GM19455 (cell line): ENCODE measurements at regions not wholly inside any gene's neighbourhood (a gene's known extent, or its start where the extent isn't known, plus 50 kb on each side); places are given as distances from the start of the nearest gene placed in this dataset.
A peak's percentile ranks its signal among the peaks of the same experiment; 100 is the strongest.

Experiments used
- ATAC-seq: cut with Tn5 transposase; IDR thresholded peaks from one replicate; pipeline ENCODE4 v1.9.1; 2021; ENCODE audit not compliant: unreplicated experiment

- ATAC-seq: no peak
Observed at GRCh38 chrX:107560041-107560440, 68.3 kb upstream of the PRPS1 start.

DNA sequence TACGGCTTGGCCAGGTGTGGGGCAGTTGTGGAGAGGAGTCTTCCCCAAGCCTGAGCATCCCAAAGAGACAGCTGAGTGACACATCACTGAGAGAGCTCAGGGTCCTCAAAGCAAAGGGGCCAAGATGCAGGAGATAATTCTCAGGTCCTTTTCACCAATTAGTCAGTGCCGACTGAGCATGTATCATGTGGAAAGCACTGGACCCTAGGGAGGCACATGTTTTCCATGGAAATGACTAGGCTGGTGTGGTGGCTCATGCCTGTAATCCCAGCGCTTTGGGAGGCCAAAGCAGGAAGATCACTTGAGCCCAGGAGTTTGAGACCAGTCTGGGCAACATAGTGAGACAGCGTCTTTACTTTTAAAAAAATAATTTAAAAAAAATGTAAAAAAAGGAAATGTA, 67.3 kb upstream of the PRPS1 start:
- no peak for ATAC-seq

DNA sequence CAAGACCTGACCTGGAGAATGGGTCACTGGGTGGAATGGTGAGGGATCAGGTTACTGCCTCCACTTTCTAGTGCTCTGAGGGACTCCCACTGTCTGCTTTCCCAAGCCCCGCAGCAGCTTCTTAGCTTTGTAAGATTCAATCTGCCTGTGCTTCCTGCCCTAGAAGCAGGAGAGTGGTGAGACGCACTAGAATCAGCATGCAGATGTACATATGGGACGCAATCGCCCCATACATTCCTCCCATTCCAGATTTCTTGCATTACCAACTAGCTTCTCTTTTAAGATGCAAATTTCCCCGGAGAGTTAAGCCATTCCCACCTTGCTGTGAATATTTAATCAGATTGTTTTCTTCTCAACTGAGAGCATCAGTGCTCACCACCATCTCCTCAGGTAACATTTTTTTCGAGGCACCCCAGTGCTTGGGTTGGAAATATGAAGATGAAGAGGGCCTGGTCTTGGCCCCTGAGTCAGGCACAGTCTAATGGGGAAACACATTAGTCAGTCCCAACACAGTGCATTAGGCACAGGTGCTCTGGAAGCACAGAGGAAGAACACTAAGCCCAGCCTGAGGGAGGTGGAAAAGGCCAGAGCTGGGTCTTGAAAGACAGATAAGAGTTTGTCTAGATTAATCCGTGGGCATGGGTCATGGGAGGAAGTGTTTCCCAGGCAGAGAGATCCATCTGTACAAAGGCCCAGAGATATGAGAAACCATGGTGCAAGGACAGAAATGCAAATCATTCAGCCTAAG, 66.7 kb upstream of the PRPS1 start:
- ATAC-seq: no peak

DNA sequence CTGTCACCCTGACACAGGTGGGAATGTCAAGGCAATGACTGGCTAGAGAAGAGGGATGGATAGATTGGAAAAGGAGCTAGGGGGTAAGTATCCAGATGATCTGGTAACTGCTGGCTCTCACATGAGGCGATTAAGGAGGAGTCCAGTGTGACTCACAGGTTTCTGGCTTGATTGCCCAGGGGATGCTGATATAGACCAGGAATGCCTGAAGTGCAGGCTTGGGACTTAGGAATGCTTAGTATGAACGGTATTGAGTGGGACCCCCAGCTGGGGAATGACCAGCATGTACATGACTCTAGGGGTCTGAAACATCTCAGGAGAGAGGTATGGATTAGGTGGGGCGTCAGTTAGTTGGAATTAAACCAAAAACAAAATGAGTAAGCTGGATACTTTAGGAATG, 65.8 kb upstream of the PRPS1 start:
- ATAC-seq: no peak

- no peak for ATAC-seq
Observed at GRCh38 chrX:107563824-107564223, 64.5 kb upstream of the PRPS1 start.

GRCh38 chrX:107565015-107565414, 63.3 kb upstream of the PRPS1 start:
- no peak for ATAC-seq

DNA sequence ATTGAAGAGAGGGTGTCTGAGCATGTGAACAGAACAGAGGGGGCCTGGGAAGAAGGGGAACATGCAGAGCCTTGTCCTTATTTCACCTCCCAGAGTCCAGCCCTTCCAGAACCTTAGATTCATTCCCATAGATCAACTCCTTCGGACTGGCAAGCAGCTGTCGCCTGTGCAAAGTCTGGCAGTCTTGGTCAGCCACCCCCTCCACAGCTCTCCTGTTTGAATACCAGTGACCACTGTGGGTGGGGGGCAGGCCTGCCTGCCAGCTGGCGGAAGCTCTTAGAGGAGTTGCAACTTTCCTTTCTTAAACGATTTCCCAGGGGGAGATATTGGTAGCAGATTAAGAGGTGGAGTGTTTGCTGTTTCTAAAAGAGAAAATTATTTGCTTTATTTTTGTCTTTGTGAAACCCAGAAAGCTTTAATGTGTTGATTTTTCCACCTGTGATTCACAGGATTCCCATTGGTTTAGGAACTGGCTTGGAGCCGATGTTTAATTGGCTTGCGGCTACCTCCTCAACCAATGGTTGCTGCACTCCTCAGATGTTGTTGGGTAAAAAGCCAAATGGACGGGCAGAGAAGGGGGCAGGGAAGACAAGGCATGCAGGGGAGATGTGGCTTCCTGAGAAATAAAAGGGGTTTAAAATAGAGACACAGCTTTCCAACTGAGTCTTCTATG, 62.2 kb upstream of the PRPS1 start:
- ATAC-seq: no peak

DNA sequence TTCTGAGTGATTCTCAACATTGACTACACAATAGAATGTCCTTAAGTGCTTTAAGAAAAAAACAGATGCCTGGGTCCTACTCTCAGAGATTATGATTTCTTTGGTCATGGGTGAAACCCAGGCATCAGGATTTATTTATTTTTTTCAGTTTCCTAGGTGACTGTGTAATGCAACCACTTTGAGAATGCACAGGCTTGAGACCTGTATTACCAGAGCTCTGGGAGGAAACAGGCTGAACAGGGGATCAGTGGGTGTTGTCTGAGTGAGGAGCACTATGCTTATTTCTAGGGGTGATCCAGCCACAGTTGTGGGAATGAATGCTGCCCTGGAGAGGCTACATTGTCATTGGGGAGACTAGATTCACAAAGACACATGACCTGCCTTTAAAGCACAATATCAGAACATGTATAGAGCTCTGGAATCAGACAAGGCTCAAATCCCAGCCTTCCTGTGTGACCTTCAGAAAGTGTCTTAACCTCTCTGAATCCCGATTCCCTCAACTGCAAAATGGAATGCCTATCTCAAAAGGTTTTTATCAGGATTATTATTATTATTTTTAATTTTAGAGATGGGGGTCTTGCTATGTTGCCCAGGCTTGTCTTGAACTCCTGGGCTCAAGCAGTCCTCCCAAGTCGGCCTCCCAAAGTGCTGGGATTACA, 61.6 kb upstream of the PRPS1 start:
- ATAC-seq: no peak

DNA sequence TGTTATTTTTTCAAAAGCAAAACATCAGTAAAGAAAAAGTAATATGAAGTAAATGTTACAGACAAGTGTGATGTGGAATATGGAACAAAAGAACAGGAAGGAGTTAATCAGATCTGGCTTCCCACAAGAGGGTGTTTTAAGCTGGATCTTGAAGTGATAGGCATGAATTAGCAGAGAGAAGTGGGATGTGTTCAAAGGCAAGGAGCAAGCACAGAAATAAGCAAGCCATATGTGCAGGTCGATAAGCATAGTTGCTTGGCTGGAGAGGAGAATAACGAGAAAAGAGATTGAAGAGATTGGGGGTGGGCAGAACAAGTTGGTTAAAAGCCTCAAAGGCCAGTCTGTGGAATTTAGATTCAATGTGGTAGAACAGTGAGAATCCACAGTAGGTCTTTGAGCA, 60.9 kb upstream of the PRPS1 start:
- ATAC-seq: no peak

DNA sequence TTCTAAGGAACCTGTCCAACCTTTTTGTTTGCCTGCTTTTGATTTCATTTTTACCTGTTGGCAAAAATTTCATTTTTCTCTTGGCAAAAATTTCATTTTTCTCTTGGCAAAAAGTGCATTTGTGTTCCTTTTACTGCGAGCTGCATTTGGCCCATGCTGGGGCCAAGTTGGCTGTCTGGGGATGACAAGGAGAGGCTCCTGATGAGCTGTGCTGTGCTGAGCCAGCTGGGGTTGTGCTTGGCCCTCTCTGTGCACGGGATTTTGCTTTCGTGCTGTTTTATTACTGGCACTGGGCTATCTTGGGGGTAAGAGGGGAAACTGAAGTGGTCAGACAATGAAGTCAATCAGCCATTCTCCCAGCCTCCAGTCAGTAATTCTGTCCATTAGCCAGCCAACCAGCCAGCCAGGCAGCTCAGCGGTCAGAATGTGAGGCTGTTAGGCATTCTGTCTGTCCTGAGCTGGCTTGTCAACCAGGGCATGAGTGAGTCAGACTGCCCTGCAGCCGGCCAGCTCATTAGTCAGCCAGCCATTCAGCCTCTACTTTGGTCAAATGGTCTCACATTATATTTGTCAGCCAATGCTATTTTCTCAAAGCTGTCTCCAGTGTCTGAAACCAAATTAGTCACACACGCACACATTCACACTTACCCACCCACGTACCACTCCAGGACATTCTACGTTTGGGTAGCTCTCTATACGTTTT, 56.9 kb upstream of the PRPS1 start:
- no peak for ATAC-seq

GRCh38 chrX:107573016-107573415, 55.3 kb upstream of the PRPS1 start:
- ATAC-seq: no peak

GRCh38 chrX:107574054-107574683, 54.1 kb upstream of the PRPS1 start:
- no peak for ATAC-seq

DNA sequence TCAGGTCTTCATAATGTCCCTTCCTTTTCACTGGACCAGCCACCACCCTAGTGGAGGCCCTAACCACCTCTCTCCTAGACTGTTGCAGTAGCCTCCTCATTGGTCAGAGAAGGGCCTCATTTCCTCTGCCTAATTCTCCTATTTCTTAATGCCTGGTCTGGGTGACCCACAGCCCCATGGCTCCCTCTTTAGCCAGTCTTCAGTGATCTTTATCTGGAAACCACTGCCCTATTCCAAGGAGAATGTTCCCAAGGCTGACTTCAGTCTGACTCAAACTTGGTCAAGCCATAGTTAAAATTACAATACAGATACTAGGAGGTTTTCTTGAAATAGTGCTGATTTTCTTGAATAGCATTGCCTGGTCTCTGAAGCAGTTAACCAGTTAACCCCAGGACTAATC, 53.6 kb upstream of the PRPS1 start:
- no peak for ATAC-seq

DNA sequence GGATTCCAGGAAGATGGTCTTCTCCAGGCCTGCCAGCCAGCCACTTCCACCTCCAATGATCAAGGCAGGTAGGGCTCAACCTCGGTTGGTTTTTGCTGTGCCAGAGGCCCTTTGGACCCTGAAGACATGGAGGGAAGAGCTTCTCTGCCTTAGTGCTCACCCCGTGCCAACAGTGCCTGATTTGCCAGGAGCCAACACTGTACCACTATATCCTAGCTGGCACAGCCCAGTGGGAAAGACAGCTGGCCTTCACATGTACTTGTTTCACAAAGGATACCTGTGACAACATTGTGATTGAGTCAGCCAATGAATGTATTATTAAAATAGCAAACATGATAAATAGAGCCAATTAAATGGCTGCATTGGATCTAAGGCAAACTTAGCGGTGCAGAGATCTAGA, 51.9 kb upstream of the PRPS1 start:
- no peak for ATAC-seq

DNA sequence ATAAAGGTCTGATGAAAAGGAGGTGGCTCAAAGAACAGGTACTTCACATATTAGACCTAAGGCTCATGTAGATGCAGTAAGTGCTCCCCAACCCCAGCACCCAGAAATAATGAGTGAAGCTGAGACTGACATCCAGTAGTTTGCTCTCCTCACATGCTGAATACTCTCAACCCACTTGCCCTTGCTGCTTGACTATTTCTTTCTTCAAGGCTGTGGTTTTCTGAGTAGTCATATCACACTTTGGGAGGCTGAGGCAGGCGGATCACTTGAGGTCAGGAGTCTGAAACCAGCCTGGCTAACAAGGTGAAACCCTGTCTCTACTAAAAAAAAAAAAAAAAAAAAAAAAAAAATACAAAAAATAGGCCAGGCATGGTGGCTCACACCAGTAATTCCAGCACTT, 51.5 kb upstream of the PRPS1 start:
- ATAC-seq: peak; percentile 64

- no peak for ATAC-seq
Observed at GRCh38 chrX:107577933-107578332, 50.4 kb upstream of the PRPS1 start.
